Cardiac septum (tissue), 1 donor: ENCODE measurements at regions not wholly inside any gene's neighbourhood (a gene's known extent, or its start where the extent isn't known, plus 50 kb on each side); places are given as distances from the start of the nearest gene placed in this dataset.
"Not testable (repeated sequence)": the region's sequence is repeated elsewhere in the genome, so short reads cannot be mapped to it uniquely, and the experiment has no call there.

Experiments used
- DNase-seq: peaks from one replicate; pipeline ENCODE4 v3.0.0-alpha.2; 2020; ENCODE audit warnings: low spot score
- intact Hi-C: fragments of 100-400 bp; cut with DNase I; formaldehyde crosslinking; loops from one replicate; pipeline ENCODE4 v1.14.0; 2022
- donor health status: DM: no; HTN: no; CAD: no.

- DNase-seq = no peak
- intact Hi-C loops = no loop called here
Observed at GRCh38 chr17:77616254-77616731, 342.2 kb upstream of the TNRC6C start.

- no peak for DNase-seq
- intact Hi-C loops = no loop called here
Observed at GRCh38 chr17:77617516-77617915, 341.0 kb upstream of the TNRC6C start.

GRCh38 chr17:77618173-77618572, 340.3 kb upstream of the TNRC6C start:
- DNase-seq = no peak
- intact Hi-C loops = no loop called here

- no peak for DNase-seq
- intact Hi-C loops = no loop called here
Observed at GRCh38 chr17:77618731-77619130, 339.8 kb upstream of the TNRC6C start.

- intact Hi-C loops = no loop called here
- no peak for DNase-seq
Observed at GRCh38 chr17:77619326-77619725, 339.2 kb upstream of the TNRC6C start.

- intact Hi-C loops = no loop called here
Observed at GRCh38 chr17:77619851-77620250, 338.7 kb upstream of the TNRC6C start.

GRCh38 chr17:77620282-77620681, 338.2 kb upstream of the TNRC6C start:
- DNase-seq = no peak
- intact Hi-C loops = no loop called here

More at GRCh38 chr17:77619851-77620250, 338.7 kb upstream of the TNRC6C start:
- no peak for DNase-seq

GRCh38 chr17:77622084-77622483, 336.4 kb upstream of the TNRC6C start:
- intact Hi-C loops, DNase-seq: not testable (repeated sequence)

GRCh38 chr17:77622647-77623046, 335.9 kb upstream of the TNRC6C start:
- no peak for DNase-seq
- intact Hi-C loops = no loop called here

GRCh38 chr17:77623321-77623720, 335.2 kb upstream of the TNRC6C start:
- intact Hi-C loops, DNase-seq: not testable (repeated sequence)

GRCh38 chr17:77628035-77628434, 330.5 kb upstream of the TNRC6C start:
- intact Hi-C loops = no loop called here
- no peak for DNase-seq

- DNase-seq, intact Hi-C loops: not testable (repeated sequence)
Observed at GRCh38 chr17:77629284-77629683, 329.2 kb upstream of the TNRC6C start.

- no peak for DNase-seq
- intact Hi-C loops = no loop called here
Observed at GRCh38 chr17:77631307-77631706, 327.2 kb upstream of the TNRC6C start.

- intact Hi-C loops = no loop called here
- DNase-seq = no peak
Observed at GRCh38 chr17:77632619-77633018, 325.9 kb upstream of the TNRC6C start.

- intact Hi-C loops = no loop called here
- no peak for DNase-seq
Observed at GRCh38 chr17:77634710-77635109, 323.8 kb upstream of the TNRC6C start.

GRCh38 chr17:77635176-77635575, 323.3 kb upstream of the TNRC6C start:
- DNase-seq = no peak
- intact Hi-C loops = no loop called here

- intact Hi-C loops, DNase-seq: not testable (repeated sequence)
Observed at GRCh38 chr17:77635785-77636184, 322.7 kb upstream of the TNRC6C start.

- DNase-seq = no peak
- intact Hi-C loops = no loop called here
Observed at GRCh38 chr17:77636835-77637817, 321.4 kb upstream of the TNRC6C start.

GRCh38 chr17:77637818-77638575, 320.5 kb upstream of the TNRC6C start:
- no peak for DNase-seq

GRCh38 chr17:77640252-77640651, 318.3 kb upstream of the TNRC6C start:
- DNase-seq = no peak
- intact Hi-C loops = no loop called here

More at GRCh38 chr17:77637818-77638575, 320.5 kb upstream of the TNRC6C start:
- intact Hi-C loops = no loop called here
